Stimulated activated CD8-positive, alpha-beta memory T cell treated with anti-CD3 and anti-CD28 coated beads, Interleukin-15, amount 100 ng/mL, for 24 hours (primary cell): ENCODE measurements at regions not wholly inside any gene's neighbourhood (a gene's known extent, or its start where the extent isn't known, plus 50 kb on each side); places are given as distances from the start of the nearest gene placed in this dataset.
"Not testable (repeated sequence)": the region's sequence is repeated elsewhere in the genome, so short reads cannot be mapped to it uniquely, and the experiment has no call there.

Experiments
- DNase-seq: peaks from one replicate; pipeline ENCODE4 v3.0.0-alpha.2; 2020; ENCODE audit warnings: low read depth

GRCh38 chr12:127582074-127582473, 684.9 kb upstream of the TMEM132C start:
- DNase-seq: no peak

- DNase-seq: no peak
Measured at GRCh38 chr12:127583041-127583440, 683.9 kb upstream of the TMEM132C start.

- DNase-seq: no peak
Measured at GRCh38 chr12:127588249-127588648, 678.7 kb upstream of the TMEM132C start.

- DNase-seq: no peak
Measured at GRCh38 chr12:127589541-127589940, 677.4 kb upstream of the TMEM132C start.

GRCh38 chr12:127590868-127591267, 676.1 kb upstream of the TMEM132C start:
- DNase-seq: no peak

GRCh38 chr12:127592245-127592644, 674.7 kb upstream of the TMEM132C start:
- DNase-seq: no peak

GRCh38 chr12:127594351-127594970, 672.5 kb upstream of the TMEM132C start:
- no peak for DNase-seq

- no peak for DNase-seq
Measured at GRCh38 chr12:127595506-127595905, 671.5 kb upstream of the TMEM132C start.

GRCh38 chr12:127596891-127597290, 670.1 kb upstream of the TMEM132C start:
- DNase-seq: no peak

GRCh38 chr12:127599436-127599835, 667.5 kb upstream of the TMEM132C start:
- no peak for DNase-seq

GRCh38 chr12:127600211-127600610, 666.8 kb upstream of the TMEM132C start:
- DNase-seq: no peak

- no peak for DNase-seq
Measured at GRCh38 chr12:127606476-127607015, 660.4 kb upstream of the TMEM132C start.

- DNase-seq: no peak
Measured at GRCh38 chr12:127607146-127607725, 659.7 kb upstream of the TMEM132C start.

GRCh38 chr12:127608359-127608758, 658.6 kb upstream of the TMEM132C start:
- DNase-seq: not testable (repeated sequence)

GRCh38 chr12:127613056-127613455, 653.9 kb upstream of the TMEM132C start:
- no peak for DNase-seq

- no peak for DNase-seq
Measured at GRCh38 chr12:127619869-127620734, 646.9 kb upstream of the TMEM132C start.

- DNase-seq: no peak
Measured at GRCh38 chr12:127620735-127621355, 646.1 kb upstream of the TMEM132C start.

GRCh38 chr12:127621366-127621765, 645.6 kb upstream of the TMEM132C start:
- DNase-seq: no peak

- DNase-seq: no peak
Measured at GRCh38 chr12:127623362-127623761, 643.6 kb upstream of the TMEM132C start.

GRCh38 chr12:127625176-127625771, 641.7 kb upstream of the TMEM132C start:
- DNase-seq: no peak

GRCh38 chr12:127628645-127629044, 638.3 kb upstream of the TMEM132C start:
- no peak for DNase-seq
